ENCODE measurements at regions not wholly inside any gene's neighbourhood (a gene's known extent, or its start where the extent isn't known, plus 50 kb on each side); places are given as distances from the start of the nearest gene placed in this dataset.

DNA sequence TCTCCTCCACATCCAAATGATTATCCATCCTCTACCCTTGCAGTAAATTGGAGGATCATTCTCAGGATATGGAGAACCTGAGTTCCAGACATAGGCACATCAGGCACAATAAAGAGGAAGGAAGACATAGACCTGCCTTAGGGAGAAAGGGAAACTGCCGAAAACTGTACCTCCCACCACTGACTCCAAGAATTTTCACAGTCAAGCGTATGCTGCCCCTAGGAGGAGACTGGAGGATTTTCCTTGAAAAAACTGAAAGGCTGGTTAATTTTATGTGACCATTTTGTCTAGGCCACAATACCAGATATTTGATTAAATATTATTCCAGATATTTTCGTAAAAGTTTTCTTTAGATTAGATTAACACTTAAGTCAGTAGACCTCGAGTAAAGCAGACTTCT is 638.5 kb upstream of the PKDCC start:
- TF ChIP-seq, protein P1, sequence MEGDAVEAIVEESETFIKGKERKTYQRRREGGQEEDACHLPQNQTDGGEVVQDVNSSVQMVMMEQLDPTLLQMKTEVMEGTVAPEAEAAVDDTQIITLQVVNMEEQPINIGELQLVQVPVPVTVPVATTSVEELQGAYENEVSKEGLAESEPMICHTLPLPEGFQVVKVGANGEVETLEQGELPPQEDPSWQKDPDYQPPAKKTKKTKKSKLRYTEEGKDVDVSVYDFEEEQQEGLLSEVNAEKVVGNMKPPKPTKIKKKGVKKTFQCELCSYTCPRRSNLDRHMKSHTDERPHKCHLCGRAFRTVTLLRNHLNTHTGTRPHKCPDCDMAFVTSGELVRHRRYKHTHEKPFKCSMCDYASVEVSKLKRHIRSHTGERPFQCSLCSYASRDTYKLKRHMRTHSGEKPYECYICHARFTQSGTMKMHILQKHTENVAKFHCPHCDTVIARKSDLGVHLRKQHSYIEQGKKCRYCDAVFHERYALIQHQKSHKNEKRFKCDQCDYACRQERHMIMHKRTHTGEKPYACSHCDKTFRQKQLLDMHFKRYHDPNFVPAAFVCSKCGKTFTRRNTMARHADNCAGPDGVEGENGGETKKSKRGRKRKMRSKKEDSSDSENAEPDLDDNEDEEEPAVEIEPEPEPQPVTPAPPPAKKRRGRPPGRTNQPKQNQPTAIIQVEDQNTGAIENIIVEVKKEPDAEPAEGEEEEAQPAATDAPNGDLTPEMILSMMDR (IDR thresholded peaks at IDR 0.05; ENCODE audit: low read depth, low read length, missing input control) = no peak
- TF ChIP-seq, protein P2, sequence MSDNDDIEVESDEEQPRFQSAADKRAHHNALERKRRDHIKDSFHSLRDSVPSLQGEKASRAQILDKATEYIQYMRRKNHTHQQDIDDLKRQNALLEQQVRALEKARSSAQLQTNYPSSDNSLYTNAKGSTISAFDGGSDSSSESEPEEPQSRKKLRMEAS (IDR thresholded peaks at IDR 0.05) = no peak
- TF ChIP-seq, protein P3, sequence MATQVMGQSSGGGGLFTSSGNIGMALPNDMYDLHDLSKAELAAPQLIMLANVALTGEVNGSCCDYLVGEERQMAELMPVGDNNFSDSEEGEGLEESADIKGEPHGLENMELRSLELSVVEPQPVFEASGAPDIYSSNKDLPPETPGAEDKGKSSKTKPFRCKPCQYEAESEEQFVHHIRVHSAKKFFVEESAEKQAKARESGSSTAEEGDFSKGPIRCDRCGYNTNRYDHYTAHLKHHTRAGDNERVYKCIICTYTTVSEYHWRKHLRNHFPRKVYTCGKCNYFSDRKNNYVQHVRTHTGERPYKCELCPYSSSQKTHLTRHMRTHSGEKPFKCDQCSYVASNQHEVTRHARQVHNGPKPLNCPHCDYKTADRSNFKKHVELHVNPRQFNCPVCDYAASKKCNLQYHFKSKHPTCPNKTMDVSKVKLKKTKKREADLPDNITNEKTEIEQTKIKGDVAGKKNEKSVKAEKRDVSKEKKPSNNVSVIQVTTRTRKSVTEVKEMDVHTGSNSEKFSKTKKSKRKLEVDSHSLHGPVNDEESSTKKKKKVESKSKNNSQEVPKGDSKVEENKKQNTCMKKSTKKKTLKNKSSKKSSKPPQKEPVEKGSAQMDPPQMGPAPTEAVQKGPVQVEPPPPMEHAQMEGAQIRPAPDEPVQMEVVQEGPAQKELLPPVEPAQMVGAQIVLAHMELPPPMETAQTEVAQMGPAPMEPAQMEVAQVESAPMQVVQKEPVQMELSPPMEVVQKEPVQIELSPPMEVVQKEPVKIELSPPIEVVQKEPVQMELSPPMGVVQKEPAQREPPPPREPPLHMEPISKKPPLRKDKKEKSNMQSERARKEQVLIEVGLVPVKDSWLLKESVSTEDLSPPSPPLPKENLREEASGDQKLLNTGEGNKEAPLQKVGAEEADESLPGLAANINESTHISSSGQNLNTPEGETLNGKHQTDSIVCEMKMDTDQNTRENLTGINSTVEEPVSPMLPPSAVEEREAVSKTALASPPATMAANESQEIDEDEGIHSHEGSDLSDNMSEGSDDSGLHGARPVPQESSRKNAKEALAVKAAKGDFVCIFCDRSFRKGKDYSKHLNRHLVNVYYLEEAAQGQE (IDR thresholded peaks at IDR 0.05) = no peak
- no peak for TF ChIP-seq JUND (IDR thresholded peaks at IDR 0.05)
